NCI-H146 treated with DMSO at 0.1 percent for 48 hours (cell line): ENCODE measurements at regions not wholly inside any gene's neighbourhood (a gene's known extent, or its start where the extent isn't known, plus 50 kb on each side); places are given as distances from the start of the nearest gene placed in this dataset.
A peak's percentile ranks its signal among the peaks of the same experiment; 100 is the strongest.
"Not testable (repeated sequence)": the region's sequence is repeated elsewhere in the genome, so short reads cannot be mapped to it uniquely, and the experiment has no call there.

ENCODE experiments used
- DNase-seq: peaks from one replicate; lab custom pipeline; 2025; ENCODE audit not compliant: unreplicated experiment; lab: John Stamatoyannopoulos, UW

GRCh38 chr5:104033186-104033585 is 470.6 kb upstream of the NUDT12 start:
- DNase-seq = not testable (repeated sequence)

- DNase-seq = no peak
Measured at GRCh38 chr5:104024538-104024937, 461.9 kb upstream of the NUDT12 start.

GRCh38 chr5:104023739-104024138 is 461.1 kb upstream of the NUDT12 start:
- no peak for DNase-seq

GRCh38 chr5:104019956-104020355 is 457.4 kb upstream of the NUDT12 start:
- no peak for DNase-seq

- DNase-seq = no peak
Measured at GRCh38 chr5:104018299-104018698, 455.7 kb upstream of the NUDT12 start.

- DNase-seq = no peak
Measured at GRCh38 chr5:104016646-104017045, 454.1 kb upstream of the NUDT12 start.

GRCh38 chr5:104015765-104016164 is 453.2 kb upstream of the NUDT12 start:
- DNase-seq = no peak

GRCh38 chr5:104002783-104003182 is 440.2 kb upstream of the NUDT12 start:
- not testable (repeated sequence) for DNase-seq

GRCh38 chr5:104001136-104001535 is 438.5 kb upstream of the NUDT12 start:
- DNase-seq = no peak

- DNase-seq = no peak
Measured at GRCh38 chr5:103993031-103993430, 430.4 kb upstream of the NUDT12 start.

GRCh38 chr5:103990064-103990463 is 427.5 kb upstream of the NUDT12 start:
- DNase-seq = no peak

GRCh38 chr5:103981592-103981991 is 419.0 kb upstream of the NUDT12 start:
- DNase-seq = no peak

GRCh38 chr5:103973669-103974068 is 411.1 kb upstream of the NUDT12 start:
- DNase-seq = no peak

GRCh38 chr5:103966295-103966694 is 403.7 kb upstream of the NUDT12 start:
- not testable (repeated sequence) for DNase-seq

GRCh38 chr5:103962023-103962422 is 399.4 kb upstream of the NUDT12 start:
- no peak for DNase-seq

- no peak for DNase-seq
Measured at GRCh38 chr5:103953601-103954382, 391.2 kb upstream of the NUDT12 start.

GRCh38 chr5:103951776-103952175 is 389.2 kb upstream of the NUDT12 start:
- DNase-seq = no peak

GRCh38 chr5:103943230-103943629 is 380.6 kb upstream of the NUDT12 start:
- DNase-seq = no peak

GRCh38 chr5:103942587-103943186 is 380.1 kb upstream of the NUDT12 start:
- DNase-seq = no peak

- no peak for DNase-seq
Measured at GRCh38 chr5:103941596-103941995, 379.0 kb upstream of the NUDT12 start.

- peak; percentile 41 for DNase-seq
Measured at GRCh38 chr5:103938146-103938695, 375.6 kb upstream of the NUDT12 start.

- DNase-seq = no peak
Measured at GRCh38 chr5:103929338-103930013, 366.9 kb upstream of the NUDT12 start.
